GM23248 (cell line): ENCODE measurements at regions not wholly inside any gene's neighbourhood (a gene's known extent, or its start where the extent isn't known, plus 50 kb on each side); places are given as distances from the start of the nearest gene placed in this dataset.

Experiments
- EZH2 ChIP-seq: fragments of 200-600 bp; sonication (generic); IDR thresholded peaks from 2 replicates; pipeline ENCODE4 v1.6.1; 2018; ENCODE audit warnings: antibody characterized with exemption, mild to moderate bottlenecking; ENCODE audit not compliant: insufficient read depth, poor library complexity, severe bottlenecking
- EZH2phosphoT487 ChIP-seq: fragments of 200-600 bp; sonication (generic); IDR thresholded peaks from 2 replicates; pipeline ENCODE4 v1.6.1; 2018; ENCODE audit warnings: antibody characterized with exemption, moderate library complexity, mild to moderate bottlenecking, low read depth; ENCODE audit not compliant: insufficient read depth

GRCh38 chr3:6022621-6023020 lies 835.1 kb downstream of the EDEM1 start:
- no peak for TF ChIP-seq EZH2
- TF ChIP-seq EZH2phosphoT487, result no peak
